MM.1S (cell line): ENCODE measurements at regions not wholly inside any gene's neighbourhood (a gene's known extent, or its start where the extent isn't known, plus 50 kb on each side); places are given as distances from the start of the nearest gene placed in this dataset.
"Not testable (repeated sequence)": the region's sequence is repeated elsewhere in the genome, so short reads cannot be mapped to it uniquely, and the experiment has no call there.

ENCODE experiments used
- DNase-seq: peaks from one replicate; pipeline ENCODE4 v3.0.0-alpha.2; 2015
- H2AFZ ChIP-seq: fragments of 300-600 bp; sonication (generic); 2 replicates; pipeline ENCODE4 v1.6.0; 2016; ENCODE audit warnings: antibody characterized with exemption, low read length
- H3F3A ChIP-seq: fragments of 300-600 bp; sonication (generic); 2 replicates; pipeline ENCODE4 v1.6.1; 2016; ENCODE audit warnings: mild to moderate bottlenecking, antibody characterized with exemption, low read length, moderate library complexity, mixed read lengths; ENCODE audit not compliant: insufficient read depth
- H3K27ac ChIP-seq: fragments of 300-600 bp; sonication (generic); 2 replicates; pipeline ENCODE4 v1.5.1; 2016; ENCODE audit warnings: mild to moderate bottlenecking, low read length
- H3K27me3 ChIP-seq: fragments of 300-600 bp; sonication (generic); replicated peaks from 2 replicates; pipeline ENCODE4 v1.6.0; 2016; ENCODE audit warnings: low read length; ENCODE audit not compliant: insufficient read depth
- H3K36me3 ChIP-seq: fragments of 300-600 bp; sonication (generic); replicated peaks from 2 replicates; pipeline ENCODE4 v1.6.1; 2016; ENCODE audit warnings: mild to moderate bottlenecking, low read length, mixed read lengths; ENCODE audit not compliant: insufficient read depth
- H3K4me1 ChIP-seq: fragments of 300-600 bp; sonication (generic); 2 replicates; pipeline ENCODE4 v1.6.1; 2016; ENCODE audit warnings: low read length, mixed read lengths
- H3K4me2 ChIP-seq: fragments of 300-600 bp; sonication (generic); 2 replicates; pipeline ENCODE4 v1.6.0; 2016; ENCODE audit warnings: low read depth, low read length
- H3K4me3 ChIP-seq: fragments of 300-600 bp; sonication (generic); 2 replicates; pipeline ENCODE4 v1.5.1; 2016; ENCODE audit warnings: low read length, mixed read lengths
- H3K79me2 ChIP-seq: fragments of 300-600 bp; sonication (generic); 2 replicates; pipeline ENCODE4 v1.6.1; 2016; ENCODE audit warnings: mixed run types, low read length, mixed read lengths
- H3K9ac ChIP-seq: fragments of 300-600 bp; sonication (generic); 2 replicates; pipeline ENCODE4 v1.6.1; 2016; ENCODE audit warnings: low read length, mixed read lengths
- H3K9me2 ChIP-seq: fragments of 300-600 bp; sonication (generic); replicated peaks from 2 replicates; pipeline ENCODE4 v1.6.1; 2016; ENCODE audit warnings: mild to moderate bottlenecking, low read length, mixed read lengths; ENCODE audit not compliant: insufficient read depth
- H3K9me3 ChIP-seq: fragments of 300-600 bp; sonication (generic); replicated peaks from 2 replicates; pipeline ENCODE4 v1.6.1; 2016; ENCODE audit warnings: mild to moderate bottlenecking, low read length, mixed read lengths; ENCODE audit not compliant: insufficient read depth
- H4K20me1 ChIP-seq: fragments of 300-600 bp; sonication (generic); 2 replicates; pipeline ENCODE4 v1.6.1; 2016; ENCODE audit warnings: mild to moderate bottlenecking, low read length, moderate library complexity, mixed read lengths; ENCODE audit not compliant: insufficient read depth
- CTCF ChIP-seq: fragments of 300-600 bp; sonication (generic); IDR thresholded peaks from 2 replicates; pipeline ENCODE4 v1.5.1; 2016; ENCODE audit warnings: antibody characterized with exemption, low read length, mixed read lengths
- EZH2 ChIP-seq: fragments of 300-600 bp; sonication (generic); optimal IDR thresholded peaks from 2 replicates; pipeline ENCODE3; 2017; ENCODE audit warnings: low read depth, mild to moderate bottlenecking, antibody characterized with exemption, low read length, mixed read lengths
- EZH2phosphoT487 ChIP-seq: fragments of 300-600 bp; sonication (generic); IDR thresholded peaks from 2 replicates; pipeline ENCODE4 v1.6.1; 2018; ENCODE audit warnings: antibody characterized with exemption, low read length

DNA sequence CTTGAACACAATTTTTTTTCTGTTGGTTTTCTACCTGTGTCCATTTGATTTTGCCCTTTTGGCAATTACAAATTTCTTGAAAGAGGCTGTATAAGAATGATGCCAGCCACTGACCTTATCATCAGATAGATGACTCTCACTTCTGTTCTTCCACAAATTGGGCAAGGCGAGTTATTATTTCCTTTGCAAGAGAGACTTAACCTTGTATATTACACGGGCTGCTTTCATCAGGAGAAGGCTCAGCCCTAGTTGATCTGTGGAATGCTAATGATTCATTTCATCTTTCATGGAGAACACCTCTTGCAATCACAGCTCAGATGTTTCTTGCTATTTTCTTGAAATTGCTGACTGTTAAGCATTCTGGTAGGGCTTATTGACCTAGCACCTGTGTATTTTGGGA is 1155.4 kb downstream of the STIM2 start:
- no peak overlapping the region for H3K27ac ChIP-seq
- H3K9ac ChIP-seq = no peak overlapping the region
- no peak for DNase-seq
- no peaks in the 10 kb centered on the region for H4K20me1 ChIP-seq
- no peaks in the 10 kb centered on the region for H3K27me3 ChIP-seq
- H3F3A ChIP-seq = no peaks in the 10 kb centered on the region
- no peaks in the 10 kb centered on the region for H3K4me1 ChIP-seq
- TF ChIP-seq EZH2 = no peak
- no peak for TF ChIP-seq CTCF
- no peak for TF ChIP-seq EZH2phosphoT487
- no peaks in the 10 kb centered on the region for H3K9me3 ChIP-seq
- no peaks in the 10 kb centered on the region for H3K36me3 ChIP-seq
- no peaks in the 10 kb centered on the region for H3K79me2 ChIP-seq
- no peak overlapping the region for H3K4me3 ChIP-seq
- no peaks in the 10 kb centered on the region for H3K9me2 ChIP-seq
- no peak overlapping the region for H2AFZ ChIP-seq
- no peak overlapping the region for H3K4me2 ChIP-seq

DNA sequence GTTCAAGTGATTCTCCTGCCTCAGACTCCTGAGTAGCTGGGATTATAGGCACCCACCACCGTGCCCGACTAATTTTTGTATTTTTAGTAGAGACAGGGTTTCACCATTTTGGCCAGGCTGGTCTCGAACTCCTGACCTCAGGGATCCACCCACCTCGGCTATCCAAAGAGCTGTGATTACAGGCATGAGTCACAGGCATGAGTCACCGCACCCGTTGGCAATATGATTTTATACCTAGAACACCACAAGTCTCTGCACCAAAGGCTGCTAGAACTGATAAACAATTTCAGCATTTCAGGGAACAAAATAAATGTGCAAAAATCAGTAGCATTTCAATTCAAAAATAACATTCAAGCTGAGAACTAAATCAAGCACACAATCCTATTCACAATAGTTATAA is 1177.6 kb downstream of the STIM2 start:
- H3K4me2 ChIP-seq, DNase-seq, H3K9me2 ChIP-seq, H3K4me3 ChIP-seq, H2AFZ ChIP-seq, H3K27ac ChIP-seq, H3K4me1 ChIP-seq, H3K9me3 ChIP-seq, H4K20me1 ChIP-seq, H3K9ac ChIP-seq, H3K36me3 ChIP-seq, H3F3A ChIP-seq, H3K27me3 ChIP-seq, H3K79me2 ChIP-seq: not testable (repeated sequence)

DNA sequence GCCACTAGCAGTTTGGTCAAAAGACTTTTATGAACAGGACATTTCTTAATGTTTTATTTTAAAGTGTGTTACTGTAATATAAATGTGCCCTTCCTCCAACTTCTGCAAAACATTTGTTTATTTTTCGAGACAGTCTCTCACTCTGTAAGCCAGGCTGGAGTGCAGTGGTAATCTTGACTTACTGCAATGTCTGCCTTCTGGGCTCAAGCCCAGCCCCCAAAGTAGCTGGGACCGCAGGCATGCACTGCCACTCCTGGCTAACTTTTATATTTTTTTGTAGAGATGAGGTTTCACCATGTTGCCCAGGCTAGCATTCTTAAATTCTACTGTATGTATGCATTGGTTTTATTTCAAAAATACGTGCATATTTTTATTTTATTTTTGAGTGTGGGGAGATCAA is 1201.9 kb downstream of the STIM2 start:
- H3K4me2 ChIP-seq = no peak overlapping the region
- no peak for DNase-seq
- no peak overlapping the region for H3K4me3 ChIP-seq
- H3K36me3 ChIP-seq = no peaks in the 10 kb centered on the region
- H3K9me3 ChIP-seq = no peaks in the 10 kb centered on the region
- H2AFZ ChIP-seq = no peak overlapping the region
- no peak overlapping the region for H3K9ac ChIP-seq
- H3F3A ChIP-seq = no peaks in the 10 kb centered on the region
- H3K79me2 ChIP-seq = no peaks in the 10 kb centered on the region
- no peaks in the 10 kb centered on the region for H3K4me1 ChIP-seq
- no peaks in the 10 kb centered on the region for H4K20me1 ChIP-seq
- no peaks in the 10 kb centered on the region for H3K9me2 ChIP-seq
- H3K27ac ChIP-seq = no peak overlapping the region
- TF ChIP-seq EZH2 (no peak), EZH2phosphoT487 (no peak), CTCF (no peak)
- H3K27me3 ChIP-seq = no peaks in the 10 kb centered on the region

GRCh38 chr4:28073860-28074555 is 1213.4 kb downstream of the STIM2 start:
- no peaks in the 10 kb centered on the region for H3K9me2 ChIP-seq
- no peak overlapping the region for H3K4me2 ChIP-seq
- no peaks in the 10 kb centered on the region for H3K79me2 ChIP-seq
- H3K9ac ChIP-seq = no peak overlapping the region
- H3K4me1 ChIP-seq = no peaks in the 10 kb centered on the region
- no peaks in the 10 kb centered on the region for H3F3A ChIP-seq
- H3K27me3 ChIP-seq = no peaks in the 10 kb centered on the region
- H4K20me1 ChIP-seq = no peaks in the 10 kb centered on the region
- no peak overlapping the region for H3K4me3 ChIP-seq
- no peak for DNase-seq
- H3K36me3 ChIP-seq = no peaks in the 10 kb centered on the region
- H2AFZ ChIP-seq = no peak overlapping the region
- no peak overlapping the region for H3K27ac ChIP-seq
- no peak for TF ChIP-seq CTCF
- TF ChIP-seq EZH2 = no peak
- no peak for TF ChIP-seq EZH2phosphoT487
- H3K9me3 ChIP-seq = no peaks in the 10 kb centered on the region
